ENCODE measurements at regions not wholly inside any gene's neighbourhood (a gene's known extent, or its start where the extent isn't known, plus 50 kb on each side); places are given as distances from the start of the nearest gene placed in this dataset.

DNA sequence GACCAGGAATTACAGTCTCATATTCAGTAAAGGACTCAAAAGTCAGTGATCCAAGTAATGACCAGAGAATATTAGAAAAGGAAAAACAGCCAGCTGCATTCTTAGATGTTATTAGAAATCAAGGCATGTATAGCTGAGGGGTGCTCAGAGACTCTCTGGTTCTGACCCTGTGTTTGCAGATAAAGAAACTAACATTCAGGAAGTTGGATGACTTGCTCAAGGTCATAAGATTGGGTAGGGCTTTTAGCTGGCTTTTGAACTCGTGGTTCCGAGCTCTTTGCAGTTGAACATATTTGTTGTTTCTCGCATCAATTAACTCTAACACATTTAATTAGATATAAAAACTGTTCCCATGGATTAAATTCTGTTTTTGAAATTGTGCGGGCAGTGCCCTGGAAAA, 62.5 kb upstream of the ENPP6 start:
- TF ChIP-seq, protein P1, sequence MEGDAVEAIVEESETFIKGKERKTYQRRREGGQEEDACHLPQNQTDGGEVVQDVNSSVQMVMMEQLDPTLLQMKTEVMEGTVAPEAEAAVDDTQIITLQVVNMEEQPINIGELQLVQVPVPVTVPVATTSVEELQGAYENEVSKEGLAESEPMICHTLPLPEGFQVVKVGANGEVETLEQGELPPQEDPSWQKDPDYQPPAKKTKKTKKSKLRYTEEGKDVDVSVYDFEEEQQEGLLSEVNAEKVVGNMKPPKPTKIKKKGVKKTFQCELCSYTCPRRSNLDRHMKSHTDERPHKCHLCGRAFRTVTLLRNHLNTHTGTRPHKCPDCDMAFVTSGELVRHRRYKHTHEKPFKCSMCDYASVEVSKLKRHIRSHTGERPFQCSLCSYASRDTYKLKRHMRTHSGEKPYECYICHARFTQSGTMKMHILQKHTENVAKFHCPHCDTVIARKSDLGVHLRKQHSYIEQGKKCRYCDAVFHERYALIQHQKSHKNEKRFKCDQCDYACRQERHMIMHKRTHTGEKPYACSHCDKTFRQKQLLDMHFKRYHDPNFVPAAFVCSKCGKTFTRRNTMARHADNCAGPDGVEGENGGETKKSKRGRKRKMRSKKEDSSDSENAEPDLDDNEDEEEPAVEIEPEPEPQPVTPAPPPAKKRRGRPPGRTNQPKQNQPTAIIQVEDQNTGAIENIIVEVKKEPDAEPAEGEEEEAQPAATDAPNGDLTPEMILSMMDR (IDR thresholded peaks at IDR 0.05) = no peak
- no peak for TF ChIP-seq EZH2 (IDR thresholded peaks at IDR 0.05; ENCODE audit: borderline replicate concordance, insufficient read depth, low read depth, low read length, poor library complexity, severe bottlenecking)
